Peyer's patch (tissue), 4 donors: ENCODE measurements at regions not wholly inside any gene's neighbourhood (a gene's known extent, or its start where the extent isn't known, plus 50 kb on each side); places are given as distances from the start of the nearest gene placed in this dataset.
"Not testable (repeated sequence)": the region's sequence is repeated elsewhere in the genome, so short reads cannot be mapped to it uniquely, and the experiment has no call there.

ENCODE experiments used
- DNase-seq, 3 donors: peaks; one replicate each; pipeline ENCODE4 v3.0.0-alpha.2; 2017 to 2019
- H3K27ac ChIP-seq, 4 donors: fragments of 200-600 bp; sonication (generic); one replicate each; pipeline ENCODE4 v1.5.1; 2016 to 2019
- H3K27me3 ChIP-seq, 2 donors: fragments of 200-600 bp; sonication (generic); one replicate each; pipeline ENCODE4 v1.5.1; 2019
- H3K36me3 ChIP-seq, 3 donors: fragments of 200-600 bp; sonication (generic); one replicate each; pipeline ENCODE4 v1.5.1; 2016 to 2019
- H3K4me1 ChIP-seq, 4 donors: fragments of 200-600 bp; sonication (generic); one replicate each; pipeline ENCODE4 v1.5.1; 2016 to 2019
- H3K4me3 ChIP-seq, 4 donors: fragments of 200-600 bp; sonication (generic); 1 replicate in 3 of 4; 2 replicates in 1 of 4; pipeline ENCODE4 v1.5.1; 2016 to 2019; ENCODE audit warnings: mild to moderate bottlenecking in 1 of 4
- H3K9me3 ChIP-seq, 4 donors: fragments of 200-600 bp; sonication (generic); one replicate each; pipeline ENCODE4 v1.5.1; 2016 to 2019; ENCODE audit warnings: mild to moderate bottlenecking in 1 of 4
- POLR2A ChIP-seq, 2 donors: fragments of 450-650 bp; IDR thresholded peaks; one replicate each; pipeline ENCODE4 v1.5.1; 2017; ENCODE audit warnings: antibody characterized with exemption in 2 of 2, mild to moderate bottlenecking in 2 of 2, moderate library complexity in 2 of 2
- TF ChIP-seq, protein P1 (sequence below), 6 experiments: fragments of 450-650 bp in 4 of 6; fragments of 200-600 bp in 2 of 6; sonication (generic) in 1 of 6; IDR thresholded peaks; one replicate each; pipeline ENCODE4 v1.5.1; 2017 to 2019; ENCODE audit warnings: antibody characterized with exemption in 6 of 6, mild to moderate bottlenecking in 3 of 6, moderate library complexity in 1 of 6

GRCh38 chr2:104938231-104938941, 84.5 kb downstream of the POU3F3 start:
- Histone ChIP-seq H3K9me3 (no peaks in the 10 kb centered on the region), H3K4me1 (no peaks in the 10 kb centered on the region), H3K27ac (no peak overlapping the region), H3K27me3 (no peaks in the 10 kb centered on the region), H3K4me3 (no peak overlapping the region), H3K36me3 (no peaks in the 10 kb centered on the region)
- no peak for TF ChIP-seq POLR2A (IDR thresholded peaks at IDR 0.05)
- TF ChIP-seq, protein P1, sequence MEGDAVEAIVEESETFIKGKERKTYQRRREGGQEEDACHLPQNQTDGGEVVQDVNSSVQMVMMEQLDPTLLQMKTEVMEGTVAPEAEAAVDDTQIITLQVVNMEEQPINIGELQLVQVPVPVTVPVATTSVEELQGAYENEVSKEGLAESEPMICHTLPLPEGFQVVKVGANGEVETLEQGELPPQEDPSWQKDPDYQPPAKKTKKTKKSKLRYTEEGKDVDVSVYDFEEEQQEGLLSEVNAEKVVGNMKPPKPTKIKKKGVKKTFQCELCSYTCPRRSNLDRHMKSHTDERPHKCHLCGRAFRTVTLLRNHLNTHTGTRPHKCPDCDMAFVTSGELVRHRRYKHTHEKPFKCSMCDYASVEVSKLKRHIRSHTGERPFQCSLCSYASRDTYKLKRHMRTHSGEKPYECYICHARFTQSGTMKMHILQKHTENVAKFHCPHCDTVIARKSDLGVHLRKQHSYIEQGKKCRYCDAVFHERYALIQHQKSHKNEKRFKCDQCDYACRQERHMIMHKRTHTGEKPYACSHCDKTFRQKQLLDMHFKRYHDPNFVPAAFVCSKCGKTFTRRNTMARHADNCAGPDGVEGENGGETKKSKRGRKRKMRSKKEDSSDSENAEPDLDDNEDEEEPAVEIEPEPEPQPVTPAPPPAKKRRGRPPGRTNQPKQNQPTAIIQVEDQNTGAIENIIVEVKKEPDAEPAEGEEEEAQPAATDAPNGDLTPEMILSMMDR (IDR thresholded peaks at IDR 0.05): no peak
- DNase-seq: peak in 1 of 3 donors; percentile 35

DNA sequence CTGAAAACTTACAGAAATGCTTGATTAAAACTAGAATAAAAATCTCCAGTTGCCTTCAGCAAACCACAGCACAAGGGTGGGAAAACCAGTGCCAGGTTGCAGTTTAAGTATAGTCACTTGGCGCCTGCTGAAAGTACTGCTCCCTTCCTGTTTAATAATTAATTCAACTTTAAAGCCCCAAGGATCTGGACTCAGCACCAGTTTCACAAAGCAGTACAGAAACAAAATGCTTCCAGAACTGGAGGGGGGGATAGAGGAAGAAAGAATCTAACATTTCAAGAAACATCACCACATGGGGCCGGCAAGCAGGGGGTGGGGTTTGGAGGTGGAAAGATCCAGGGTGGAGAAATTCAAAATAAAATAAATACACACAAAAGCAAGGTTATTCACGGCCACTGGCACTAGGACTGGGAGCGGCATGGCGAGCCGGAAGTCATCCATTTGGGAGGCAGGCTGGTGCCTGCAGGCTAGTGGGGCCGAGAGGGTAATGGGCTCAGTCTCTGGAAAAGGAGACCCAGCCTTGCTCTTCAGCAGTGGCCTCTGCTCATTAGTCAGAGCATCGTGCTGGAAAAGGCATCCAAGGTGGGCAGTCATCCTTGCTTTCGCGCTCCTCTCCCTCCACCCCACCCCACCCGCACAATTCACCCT, 85.8 kb downstream of the POU3F3 start:
- DNase-seq: no peak

GRCh38 chr2:104944495-104944894, 90.6 kb downstream of the POU3F3 start:
- DNase-seq: peak in 1 of 3 donors; percentile 58
- Histone ChIP-seq H3K36me3 (no peaks in the 10 kb centered on the region), H3K4me3 (no peak overlapping the region)

More for the DNA sequence above, 85.8 kb downstream of the POU3F3 start:
- no peaks in the 10 kb centered on the region for H3K4me1 ChIP-seq
- H3K36me3 ChIP-seq: no peaks in the 10 kb centered on the region
- H3K27ac ChIP-seq: no peak overlapping the region
- TF ChIP-seq, protein P1 (IDR thresholded peaks at IDR 0.05): no peak
- no peak for TF ChIP-seq POLR2A (IDR thresholded peaks at IDR 0.05)
- no peaks in the 10 kb centered on the region for H3K27me3 ChIP-seq
- no peaks in the 10 kb centered on the region for H3K9me3 ChIP-seq
- peak overlapping the region in 2 of 4 donors; percentile 19 to 35 for H3K4me3 ChIP-seq

GRCh38 chr2:104945121-104945520, 91.2 kb downstream of the POU3F3 start:
- DNase-seq: no peak
- no peak overlapping the region for H3K27ac ChIP-seq
- no peaks in the 10 kb centered on the region for H3K27me3 ChIP-seq
- H3K4me3 ChIP-seq: no peak overlapping the region
- no peaks in the 10 kb centered on the region for H3K36me3 ChIP-seq
- TF ChIP-seq, protein P1 (IDR thresholded peaks at IDR 0.05): no peak
- TF ChIP-seq POLR2A (IDR thresholded peaks at IDR 0.05): no peak
- no peaks in the 10 kb centered on the region for H3K4me1 ChIP-seq
- H3K9me3 ChIP-seq: no peaks in the 10 kb centered on the region

More at GRCh38 chr2:104944495-104944894, 90.6 kb downstream of the POU3F3 start:
- Histone ChIP-seq H3K27me3 (no peaks in the 10 kb centered on the region), H3K27ac (no peak overlapping the region), H3K4me1 (no peaks in the 10 kb centered on the region), H3K9me3 (no peaks in the 10 kb centered on the region)
- no peak for TF ChIP-seq POLR2A (IDR thresholded peaks at IDR 0.05)
- TF ChIP-seq, protein P1 (IDR thresholded peaks at IDR 0.05): peak in 4 of 6 experiments; percentile 29 to 90 (median 84)

DNA sequence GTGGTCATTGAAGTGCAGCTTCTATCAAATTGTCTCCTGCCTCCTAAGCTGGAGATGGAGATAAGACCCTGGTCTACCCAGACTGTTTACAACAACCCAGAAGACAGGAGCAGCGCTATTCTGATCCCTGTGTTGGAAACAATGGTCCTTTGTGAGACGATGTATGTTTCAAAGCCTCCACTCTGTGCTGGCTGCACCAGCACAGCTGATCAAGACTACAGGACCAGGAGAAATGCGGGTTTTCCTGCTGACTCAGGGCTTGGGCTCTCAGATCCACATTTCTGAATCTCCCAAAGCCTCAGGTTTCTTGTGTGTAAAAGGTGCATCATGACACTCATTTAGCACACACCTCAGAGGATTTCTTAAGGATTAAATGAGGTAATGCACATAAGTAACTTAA, 92.0 kb downstream of the POU3F3 start:
- H3K36me3 ChIP-seq: no peaks in the 10 kb centered on the region
- no peak for TF ChIP-seq POLR2A (IDR thresholded peaks at IDR 0.05)
- TF ChIP-seq, protein P1 (IDR thresholded peaks at IDR 0.05): no peak
- DNase-seq: no peak
- H3K4me1 ChIP-seq: no peaks in the 10 kb centered on the region
- no peak overlapping the region for H3K27ac ChIP-seq
- no peaks in the 10 kb centered on the region for H3K27me3 ChIP-seq
- no peak overlapping the region for H3K4me3 ChIP-seq
- no peaks in the 10 kb centered on the region for H3K9me3 ChIP-seq

DNA sequence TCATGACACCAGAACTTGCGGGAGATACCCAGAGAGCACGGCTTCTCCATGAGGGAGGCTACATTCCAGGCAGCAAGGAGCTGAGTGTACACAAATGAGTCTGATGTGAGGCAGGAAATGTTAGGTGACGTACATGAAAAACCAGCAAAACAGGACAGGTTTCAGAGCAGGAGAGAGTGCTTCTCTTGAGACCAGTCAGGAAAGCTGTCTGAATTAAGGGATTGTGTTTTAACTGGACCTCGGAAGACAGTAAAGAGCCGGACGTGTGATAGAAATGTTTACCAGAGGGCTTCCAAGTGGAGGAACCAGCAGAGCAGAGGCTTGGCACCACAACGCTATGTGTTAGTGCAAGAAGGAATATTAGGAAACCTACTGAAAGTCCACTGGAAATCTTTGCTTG, 90.4 kb upstream of the MRPS9 start:
- H3K27ac ChIP-seq, H3K27me3 ChIP-seq, DNase-seq, H3K9me3 ChIP-seq, H3K36me3 ChIP-seq, H3K4me1 ChIP-seq, H3K4me3 ChIP-seq: not testable (repeated sequence)
